Nephron progenitor cell (in vitro differentiated cells): ENCODE measurements at regions not wholly inside any gene's neighbourhood (a gene's known extent, or its start where the extent isn't known, plus 50 kb on each side); places are given as distances from the start of the nearest gene placed in this dataset.
A peak's percentile ranks its signal among the peaks of the same experiment; 100 is the strongest.

Experiments used
- DNase-seq: peaks from one replicate; pipeline ENCODE4 v3.0.0; 2021
- H3K27ac Mint-ChIP-seq: 2 replicates; pipeline ENCODE4 v1.8.0; 2021; ENCODE audit warnings: mild to moderate bottlenecking, moderate library complexity, mixed read lengths
- H3K27me3 Mint-ChIP-seq: 2 replicates; pipeline ENCODE4 v1.8.0; 2021; ENCODE audit warnings: mild to moderate bottlenecking, low read depth, mixed read lengths; ENCODE audit not compliant: poor library complexity
- H3K36me3 Mint-ChIP-seq: 2 replicates; pipeline ENCODE4 v1.8.0; 2021; ENCODE audit warnings: low read depth, mixed read lengths
- H3K4me1 Mint-ChIP-seq: 2 replicates; pipeline ENCODE4 v1.8.0; 2021; ENCODE audit warnings: mixed read lengths
- H3K4me3 Mint-ChIP-seq: 2 replicates; pipeline ENCODE4 v1.8.0; 2021; ENCODE audit warnings: mild to moderate bottlenecking, moderate library complexity, mixed read lengths
- H3K9me3 Mint-ChIP-seq: 2 replicates; pipeline ENCODE4 v1.8.0; 2021; ENCODE audit warnings: mild to moderate bottlenecking, moderate library complexity, mixed read lengths
- CTCF ChIP-seq: fragments of 200-600 bp; sonication (generic); IDR thresholded peaks from 2 replicates; pipeline ENCODE4 v1.5.0; 2021; ENCODE audit warnings: antibody characterized with exemption

DNA sequence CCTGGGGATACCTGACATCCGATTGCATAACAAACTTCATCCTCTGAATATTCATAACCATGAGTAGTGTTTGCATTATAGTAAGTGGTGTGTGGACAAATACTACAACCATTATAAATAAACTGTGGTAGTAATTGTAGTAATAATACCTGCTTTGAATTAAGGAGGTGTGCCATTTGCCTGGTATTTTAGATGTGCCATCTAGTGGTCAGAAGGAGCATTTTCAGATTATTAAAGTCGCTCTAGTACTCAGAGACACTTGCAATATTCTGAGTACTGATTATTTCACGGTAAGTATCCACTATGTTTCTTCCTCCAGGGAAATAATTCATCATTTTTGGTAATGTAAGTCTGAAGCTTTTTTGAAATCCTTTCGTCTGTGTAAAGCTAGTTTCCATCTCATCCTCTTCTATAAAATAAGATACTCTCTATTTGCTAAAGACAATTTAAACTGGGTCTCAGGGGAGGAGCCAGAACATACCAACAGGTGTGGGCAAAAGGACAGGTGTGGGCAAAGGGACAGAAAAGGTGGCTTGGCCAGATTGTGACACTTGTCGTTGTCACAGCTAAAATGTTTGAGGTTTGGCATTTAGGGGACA, 115.3 kb upstream of the WDR11 start:
- Mint-ChIP-seq H3K9me3 (no peaks in the 10 kb centered on the region), H3K27ac (no peak overlapping the region), H3K36me3 (no peaks in the 10 kb centered on the region), H3K4me1 (peaks cover 30% of the 10 kb centered on the region), H3K27me3 (peaks cover 12% of the 10 kb centered on the region), H3K4me3 (no peak overlapping the region)
- no peak for DNase-seq
- TF ChIP-seq CTCF, result peak; percentile 81

DNA sequence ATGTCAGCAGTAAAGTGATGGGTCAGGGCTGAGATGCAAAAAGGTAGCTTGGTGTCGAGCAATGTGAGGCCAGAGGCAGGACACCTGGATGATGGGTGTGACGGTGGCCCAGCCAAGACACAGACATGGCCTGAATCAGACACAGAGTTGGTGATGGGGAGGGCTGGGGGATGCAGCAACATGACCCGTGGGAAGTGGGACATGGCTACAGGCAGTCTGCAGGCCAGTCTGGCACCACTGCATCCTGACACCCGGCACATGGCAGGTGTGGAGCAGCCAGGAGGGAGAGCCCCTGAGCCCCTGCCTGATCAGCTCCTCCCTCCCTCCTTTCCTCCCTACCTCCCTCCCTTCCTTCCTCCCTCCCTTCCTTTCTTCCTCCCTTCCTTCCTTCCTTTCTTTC, 114.8 kb upstream of the WDR11 start:
- Mint-ChIP-seq H3K4me3 (no peak overlapping the region), H3K27ac (no peak overlapping the region), H3K4me1 (peaks cover 30% of the 10 kb centered on the region), H3K9me3 (no peaks in the 10 kb centered on the region), H3K27me3 (peaks cover 12% of the 10 kb centered on the region), H3K36me3 (no peaks in the 10 kb centered on the region)
- TF ChIP-seq CTCF, result no peak
- no peak for DNase-seq

DNA sequence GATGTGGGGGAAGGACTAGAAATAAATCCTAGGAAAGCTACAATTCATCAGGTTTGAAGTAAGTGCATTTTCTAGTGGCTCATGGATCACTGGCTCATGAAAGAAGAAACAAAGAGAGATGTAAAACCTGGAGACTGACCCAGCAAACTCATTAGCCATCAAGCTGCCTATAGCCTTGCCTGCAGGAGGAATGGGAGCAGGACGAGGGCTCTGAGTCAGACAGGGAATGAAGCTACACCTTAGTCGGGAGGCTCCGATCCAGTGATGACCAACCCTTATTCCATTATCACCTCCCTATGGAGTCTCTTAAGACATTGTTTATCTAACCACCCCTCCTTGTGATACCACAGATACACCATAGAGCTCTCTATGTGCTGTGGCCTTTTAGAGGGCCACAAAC, 112.5 kb upstream of the WDR11 start:
- no peak for DNase-seq
- H3K4me3 Mint-ChIP-seq, result no peak overlapping the region
- no peak for TF ChIP-seq CTCF
- no peak overlapping the region for H3K27ac Mint-ChIP-seq
- peaks cover 16% of the 10 kb centered on the region for H3K27me3 Mint-ChIP-seq
- H3K36me3 Mint-ChIP-seq, result no peaks in the 10 kb centered on the region
- H3K4me1 Mint-ChIP-seq, result peaks cover 30% of the 10 kb centered on the region
- H3K9me3 Mint-ChIP-seq, result no peaks in the 10 kb centered on the region

DNA sequence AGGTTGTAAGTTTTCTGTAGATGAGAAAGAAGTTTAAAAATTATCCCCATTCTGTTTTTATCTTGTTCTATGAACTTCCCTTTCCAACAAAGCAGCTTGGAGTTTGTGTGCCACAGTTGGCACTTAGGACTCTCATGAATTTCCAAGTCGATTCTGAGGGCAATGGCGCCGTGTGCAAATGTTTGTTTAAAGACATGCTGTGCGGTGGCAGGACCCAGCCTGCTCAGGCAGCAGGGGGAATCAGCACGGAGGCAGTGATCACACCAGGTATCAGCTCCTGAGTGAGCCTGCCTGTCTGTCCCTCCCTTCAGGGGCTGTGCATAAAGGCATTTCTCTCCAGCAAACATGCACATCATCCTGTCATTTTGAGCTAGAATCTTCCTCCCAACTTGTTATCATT, 109.8 kb upstream of the WDR11 start:
- H3K4me1 Mint-ChIP-seq, result peaks cover 29% of the 10 kb centered on the region
- no peak for TF ChIP-seq CTCF
- H3K27me3 Mint-ChIP-seq, result peaks cover 23% of the 10 kb centered on the region
- H3K27ac Mint-ChIP-seq, result no peak overlapping the region
- no peaks in the 10 kb centered on the region for H3K9me3 Mint-ChIP-seq
- no peak overlapping the region for H3K4me3 Mint-ChIP-seq
- H3K36me3 Mint-ChIP-seq, result no peaks in the 10 kb centered on the region
- no peak for DNase-seq

DNA sequence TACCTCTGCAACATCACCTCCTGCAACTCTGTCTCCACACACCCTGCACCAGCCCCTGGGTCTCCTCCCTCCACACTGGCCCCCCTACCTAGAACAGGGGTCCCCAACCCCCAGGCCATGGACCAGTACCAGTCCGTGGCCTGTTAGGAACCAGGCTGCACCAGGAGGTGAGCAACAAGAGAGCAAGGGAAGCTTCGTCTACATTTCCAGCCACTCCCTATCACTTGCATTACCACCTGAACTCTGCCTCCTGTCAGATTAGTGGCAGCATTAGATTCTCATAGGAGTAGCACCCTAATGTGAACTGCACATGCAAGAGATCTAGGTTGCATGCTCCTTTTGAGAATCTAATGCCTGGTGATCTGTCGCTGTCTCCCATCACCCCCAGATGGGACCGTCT, 108.8 kb upstream of the WDR11 start:
- TF ChIP-seq CTCF, result no peak
- no peaks in the 10 kb centered on the region for H3K9me3 Mint-ChIP-seq
- no peak overlapping the region for H3K4me3 Mint-ChIP-seq
- no peak for DNase-seq
- peaks cover 31% of the 10 kb centered on the region for H3K4me1 Mint-ChIP-seq
- H3K36me3 Mint-ChIP-seq, result no peaks in the 10 kb centered on the region
- H3K27me3 Mint-ChIP-seq, result peaks cover 26% of the 10 kb centered on the region
- no peak overlapping the region for H3K27ac Mint-ChIP-seq

DNA sequence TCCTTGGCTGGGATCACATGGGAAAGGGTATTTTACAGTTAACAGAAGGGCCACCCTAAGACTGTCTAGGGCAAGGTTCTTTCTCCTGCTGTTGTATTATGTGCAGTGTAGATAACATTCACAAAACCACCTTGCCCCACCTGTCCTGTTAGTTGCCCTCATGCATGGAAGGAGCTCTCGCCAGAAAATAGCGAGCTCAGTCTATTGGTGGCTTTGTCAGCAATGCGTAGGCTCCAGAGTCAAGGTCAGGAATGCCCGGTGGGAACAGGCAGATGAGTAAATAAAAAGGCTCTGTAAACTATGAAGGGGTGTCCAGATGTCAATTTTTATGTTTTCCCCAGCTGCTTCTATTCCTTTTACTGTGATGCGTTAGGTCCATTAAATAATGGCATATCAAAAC, 107.1 kb upstream of the WDR11 start:
- Mint-ChIP-seq H3K36me3 (no peaks in the 10 kb centered on the region), H3K27me3 (peaks cover 23% of the 10 kb centered on the region), H3K4me3 (no peak overlapping the region), H3K4me1 (peaks cover 23% of the 10 kb centered on the region), H3K27ac (no peak overlapping the region), H3K9me3 (no peaks in the 10 kb centered on the region)
- no peak for DNase-seq
- TF ChIP-seq CTCF, result no peak
